SH-SY5Y (cell line): ENCODE measurements at regions not wholly inside any gene's neighbourhood (a gene's known extent, or its start where the extent isn't known, plus 50 kb on each side); places are given as distances from the start of the nearest gene placed in this dataset.

Experiments
- GATA2 ChIP-seq: IDR thresholded peaks from 2 replicates; pipeline ENCODE4 v1.6.1; 2011; ENCODE audit warnings: mild to moderate bottlenecking, low read depth, low read length
- GATA3 ChIP-seq: IDR thresholded peaks from 2 replicates; pipeline ENCODE4 v1.6.1; 2011; ENCODE audit warnings: low read depth, mild to moderate bottlenecking, low read length, moderate library complexity

DNA sequence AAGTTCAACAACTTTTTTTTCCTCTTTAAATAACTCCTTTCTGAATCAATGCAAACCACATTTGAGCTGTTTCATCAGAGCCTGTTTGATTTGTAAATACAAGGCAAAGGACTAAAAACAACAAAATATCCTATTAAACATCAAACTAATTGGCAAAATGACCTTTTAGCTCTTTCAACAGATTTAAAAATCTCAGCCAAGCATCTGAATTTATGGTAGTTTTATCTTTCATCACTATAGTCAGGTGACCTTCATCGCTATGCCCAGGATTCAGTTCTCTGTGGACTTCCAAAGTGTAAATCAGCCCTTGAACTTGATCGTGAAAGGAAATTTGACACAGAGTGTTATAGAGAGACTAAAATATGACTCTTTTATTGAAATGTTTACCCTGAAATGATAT, 1554.5 kb upstream of the FLRT2 start:
- TF ChIP-seq GATA2 = no peak
- no peak for TF ChIP-seq GATA3
